Dermis microvascular lymphatic vessel endothelial cell (primary cell): ENCODE measurements at regions not wholly inside any gene's neighbourhood (a gene's known extent, or its start where the extent isn't known, plus 50 kb on each side); places are given as distances from the start of the nearest gene placed in this dataset.

Experiments
- DNase-seq, 2 donors: peaks; one replicate each; pipeline versions ENCODE4 v3.0.0 to v3.0.0-alpha.2; 2010; ENCODE audit warnings: low read depth in 2 of 2

DNA sequence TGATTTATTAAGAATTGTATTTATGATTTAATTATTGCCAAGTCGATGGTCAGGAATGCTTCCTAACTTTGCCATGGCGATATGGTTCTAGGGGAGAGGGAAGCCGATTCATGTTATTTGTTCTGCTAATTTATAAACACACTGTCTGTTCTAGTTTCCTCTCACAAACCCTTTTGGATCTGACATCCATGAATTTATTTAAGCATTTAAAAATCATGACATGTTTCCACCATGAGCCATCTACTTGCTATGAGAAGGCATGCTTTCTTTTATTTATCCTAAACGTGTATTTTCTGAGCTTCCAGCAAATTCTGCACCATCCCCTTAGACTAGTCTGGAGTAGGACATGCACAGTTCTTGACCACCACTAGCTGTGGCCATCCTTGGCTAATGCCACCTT is 136.6 kb upstream of the STC2 start:
- no peak for DNase-seq

DNA sequence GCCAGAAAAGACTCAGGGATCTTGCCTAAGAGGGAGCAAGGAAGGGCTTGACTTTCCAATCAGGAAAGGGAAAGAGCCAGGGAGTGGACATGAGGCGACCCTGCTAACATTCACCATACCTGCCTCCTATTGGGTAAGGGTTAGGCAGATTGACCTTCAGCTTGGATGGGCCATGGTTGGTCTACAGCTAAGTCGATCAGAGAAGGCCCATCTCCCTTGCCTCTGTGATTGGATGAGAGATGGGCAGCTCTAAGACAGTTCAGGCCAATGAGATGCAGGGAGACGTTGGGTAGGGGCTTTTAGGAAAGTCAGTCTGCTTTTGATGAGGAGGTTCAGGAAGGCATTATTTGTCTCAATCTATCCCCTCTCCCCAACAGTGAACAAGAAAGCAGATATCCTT is 135.0 kb upstream of the STC2 start:
- no peak for DNase-seq

DNA sequence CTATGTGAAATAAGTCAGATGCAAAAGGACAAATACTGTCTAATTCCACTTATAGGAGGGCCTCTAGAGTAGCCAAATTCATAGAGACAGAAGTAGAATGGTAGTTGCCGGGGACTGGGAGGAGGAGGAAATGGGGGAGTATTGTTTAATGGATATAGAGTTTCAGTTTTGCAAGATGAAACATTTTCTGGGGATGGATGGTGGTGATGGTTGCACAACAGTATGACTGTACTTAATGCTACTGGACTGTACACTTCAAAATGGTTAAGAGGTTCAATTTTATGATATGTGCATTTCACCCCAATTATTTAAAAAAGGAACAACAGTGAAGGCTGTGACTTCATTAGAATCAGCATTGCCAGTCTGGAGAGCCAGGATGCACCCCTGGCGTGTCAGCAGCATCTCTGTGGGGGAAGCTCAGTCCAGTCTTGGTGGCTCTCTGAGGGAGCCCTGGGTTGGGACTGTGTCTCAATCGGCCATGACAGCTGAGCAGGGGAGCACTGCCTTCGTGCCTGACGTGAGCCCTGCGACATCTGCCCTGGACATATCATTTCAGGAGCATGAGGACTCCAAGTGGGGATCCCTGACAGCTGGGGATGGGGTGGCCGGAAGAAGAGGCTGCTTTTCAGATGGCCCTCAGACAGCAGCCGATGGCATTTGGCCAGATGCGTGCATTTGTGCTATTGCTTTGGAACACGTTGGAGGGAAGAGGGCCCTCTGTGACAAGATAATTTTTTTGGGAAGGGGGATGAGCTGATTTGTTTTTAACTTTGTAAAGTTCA is 130.8 kb upstream of the STC2 start:
- no peak for DNase-seq

DNA sequence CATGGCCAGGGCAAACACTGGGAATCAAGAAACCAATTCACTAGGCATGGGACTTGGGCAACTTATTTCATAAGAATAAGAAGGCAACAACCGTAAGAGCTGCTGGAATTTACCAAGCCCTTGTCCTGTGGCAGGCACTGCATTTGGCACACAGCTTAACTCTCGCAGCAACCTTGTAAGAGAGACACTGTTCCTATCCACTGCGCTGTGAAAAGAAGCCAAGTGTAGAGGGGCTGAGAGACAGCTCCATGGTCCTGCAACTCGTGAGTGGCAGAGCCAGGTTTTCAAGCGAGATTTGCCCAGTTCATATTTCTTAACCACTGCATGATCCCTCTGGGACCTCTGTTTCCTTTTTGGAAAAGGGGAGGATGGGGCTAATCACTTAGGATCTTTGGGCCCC is 129.3 kb upstream of the STC2 start:
- DNase-seq = no peak

DNA sequence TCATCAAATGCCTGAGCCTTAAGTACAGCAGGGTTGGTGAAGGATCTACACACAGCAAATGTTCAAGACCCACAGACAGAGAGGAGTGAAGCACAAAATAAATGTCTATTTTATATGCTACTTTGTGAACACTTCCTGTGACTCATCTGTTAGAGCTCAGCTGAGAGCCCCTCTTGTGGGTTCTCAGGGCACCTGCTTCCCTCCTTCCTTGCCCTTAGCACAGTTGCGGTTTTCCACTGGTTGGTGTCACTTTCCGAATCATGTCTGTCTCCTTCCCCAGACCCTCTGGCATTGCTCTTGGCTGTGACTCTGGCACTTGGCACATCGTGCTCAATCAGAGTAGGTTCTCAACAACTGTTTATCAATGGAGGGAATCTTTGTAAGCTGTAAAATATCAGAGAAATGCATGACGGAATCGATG is 128.5 kb upstream of the STC2 start:
- DNase-seq = peak in 1 of 2 donors; percentile 78

DNA sequence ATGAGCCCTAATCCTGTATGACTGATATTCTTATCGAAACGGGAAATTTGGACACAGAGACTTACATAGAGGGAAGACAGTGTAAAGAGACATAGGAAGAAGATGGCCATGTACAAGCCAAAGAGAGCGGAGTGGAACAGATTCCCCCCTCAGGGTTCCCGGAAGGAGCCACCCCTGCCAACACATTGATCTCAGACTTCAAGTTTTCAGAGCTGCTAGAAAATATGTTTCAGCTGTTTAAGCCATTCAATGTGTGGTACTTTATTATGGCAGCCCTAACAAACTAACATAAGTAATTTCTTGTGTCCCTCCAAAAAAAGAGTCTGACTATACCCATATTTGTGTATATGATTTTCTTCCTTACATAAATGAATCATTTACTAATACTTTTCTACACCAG is 128.0 kb upstream of the STC2 start:
- DNase-seq = no peak

DNA sequence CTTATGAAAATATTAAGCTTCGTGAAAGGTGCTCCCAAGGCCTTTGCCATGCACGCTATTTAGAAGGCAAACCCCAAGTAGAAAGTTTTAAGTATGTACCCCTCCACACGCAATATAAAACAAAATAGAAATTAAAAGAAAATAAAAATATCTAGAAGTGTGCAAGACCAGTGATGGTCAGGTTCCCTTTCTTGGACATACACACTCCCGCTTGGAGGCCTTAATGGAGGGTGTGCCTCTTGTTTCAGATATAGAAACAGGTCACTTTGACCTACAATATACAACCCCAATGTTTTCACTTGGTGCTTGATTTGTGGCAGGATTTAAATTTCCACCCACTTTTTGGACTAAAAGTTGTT is 127.4 kb upstream of the STC2 start:
- no peak for DNase-seq

DNA sequence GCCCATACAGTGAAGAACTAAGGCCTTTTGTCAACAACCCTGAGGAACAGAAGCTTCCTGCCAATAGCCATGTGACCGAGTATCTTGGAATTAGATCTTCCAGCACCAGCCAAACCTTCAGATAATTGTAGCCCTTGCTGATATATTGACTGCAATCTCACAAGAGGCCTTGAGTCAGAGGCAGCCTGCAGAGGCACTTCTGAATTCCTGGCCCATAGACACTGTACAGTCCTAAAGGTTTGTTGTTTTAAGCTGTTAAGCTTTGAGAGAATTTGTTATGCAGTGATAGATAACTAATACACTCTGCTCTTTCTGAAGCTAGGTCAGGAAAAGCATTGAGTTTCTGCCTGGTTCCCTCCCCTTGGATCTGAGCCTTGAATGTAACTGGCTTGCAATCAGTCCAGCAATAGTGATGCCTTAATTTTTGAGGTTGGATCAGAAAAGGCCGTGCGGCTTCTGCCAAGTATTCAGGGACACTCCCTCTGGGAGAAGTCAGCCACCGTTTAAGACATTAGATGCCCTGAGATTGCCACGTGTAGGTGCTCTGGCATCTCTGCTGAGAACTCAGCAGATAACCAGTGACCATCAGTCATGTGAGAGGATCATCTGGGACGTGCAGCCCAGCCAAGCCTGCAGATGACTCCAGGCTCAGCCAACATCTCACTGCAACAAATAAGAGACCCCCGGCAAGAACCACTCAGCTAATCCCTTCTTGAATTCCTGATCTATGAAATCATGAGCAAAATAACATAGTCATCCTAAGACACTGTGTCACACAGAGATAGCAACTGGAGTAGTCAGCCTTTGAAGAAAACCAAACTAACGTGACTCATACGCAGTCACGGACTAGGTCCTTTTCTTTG is 126.8 kb upstream of the STC2 start:
- DNase-seq = peak in 1 of 2 donors; percentile 77

DNA sequence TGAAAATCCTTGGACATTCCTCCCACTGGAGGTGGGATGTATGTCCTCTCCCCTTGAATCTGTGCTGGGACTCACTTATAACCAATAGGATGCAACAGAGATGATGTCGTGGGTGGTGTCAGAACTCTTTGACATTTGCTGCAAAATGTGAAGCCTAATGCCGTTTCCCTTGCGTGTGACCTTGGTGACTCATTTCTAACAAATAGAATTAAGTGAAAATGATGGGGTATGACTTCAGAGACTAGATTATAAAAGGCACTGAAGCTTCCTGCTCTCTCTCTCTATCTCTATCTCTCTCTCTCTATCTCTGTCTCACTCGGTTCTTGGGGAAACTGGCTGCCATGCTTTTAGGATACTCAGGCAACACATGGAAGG is 126.1 kb upstream of the STC2 start:
- DNase-seq = peak; percentile 16 to 24

DNA sequence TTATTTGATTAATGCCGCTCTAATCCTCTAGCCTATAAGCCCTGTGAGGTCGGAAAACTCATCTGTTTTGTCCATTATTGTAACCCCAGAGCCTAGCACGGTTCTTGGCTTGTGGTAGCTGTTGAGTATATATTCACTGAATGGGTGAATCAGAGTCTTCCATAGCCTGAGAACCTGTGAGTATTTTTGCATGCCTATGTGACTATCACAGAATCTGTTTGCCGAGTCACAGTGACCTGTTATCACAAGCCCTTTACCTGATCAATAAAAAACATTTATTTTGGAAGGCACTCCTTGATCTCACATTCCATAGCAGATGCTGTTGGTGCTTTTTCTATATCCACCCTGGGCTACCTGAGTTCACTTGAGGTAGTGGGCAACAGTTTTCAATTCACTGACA is 125.0 kb upstream of the STC2 start:
- DNase-seq = no peak

DNA sequence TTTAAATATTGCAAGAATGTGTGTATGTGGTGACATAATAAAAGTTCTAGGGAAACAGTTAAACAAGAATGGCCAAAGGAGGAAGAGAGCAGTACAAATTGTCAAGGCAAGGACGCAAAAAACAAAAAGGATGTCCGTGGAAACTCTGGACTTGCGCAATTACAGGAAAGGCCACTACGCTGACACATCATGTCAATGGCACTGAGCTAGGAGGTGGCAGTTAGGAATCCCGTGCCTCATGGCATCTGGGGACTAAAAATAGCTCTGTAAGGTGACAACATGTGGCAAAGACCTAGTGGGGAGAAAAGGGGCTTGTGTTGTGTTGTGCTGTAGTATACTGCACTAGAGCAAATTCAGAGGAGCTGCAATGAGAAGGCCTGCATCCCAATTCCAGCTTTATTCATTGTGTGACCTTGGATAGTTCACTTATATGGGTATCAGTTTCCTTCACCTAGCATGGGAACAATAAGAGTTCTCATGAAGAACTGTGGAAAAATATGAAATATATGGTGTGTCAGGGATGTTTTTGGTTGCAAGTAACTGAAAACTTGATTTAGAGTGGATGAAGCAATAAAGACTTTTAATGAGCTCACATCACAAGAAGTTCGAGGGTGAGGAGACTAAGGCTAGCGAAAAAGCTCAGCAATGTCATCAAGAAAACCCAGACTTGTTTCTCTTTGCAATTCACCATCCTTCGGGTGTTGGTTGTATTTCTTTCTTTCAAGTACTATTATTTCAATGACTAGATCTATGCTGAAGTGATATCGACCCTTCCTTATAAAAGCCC is 124.1 kb upstream of the STC2 start:
- peak; percentile 73 to 88 for DNase-seq

DNA sequence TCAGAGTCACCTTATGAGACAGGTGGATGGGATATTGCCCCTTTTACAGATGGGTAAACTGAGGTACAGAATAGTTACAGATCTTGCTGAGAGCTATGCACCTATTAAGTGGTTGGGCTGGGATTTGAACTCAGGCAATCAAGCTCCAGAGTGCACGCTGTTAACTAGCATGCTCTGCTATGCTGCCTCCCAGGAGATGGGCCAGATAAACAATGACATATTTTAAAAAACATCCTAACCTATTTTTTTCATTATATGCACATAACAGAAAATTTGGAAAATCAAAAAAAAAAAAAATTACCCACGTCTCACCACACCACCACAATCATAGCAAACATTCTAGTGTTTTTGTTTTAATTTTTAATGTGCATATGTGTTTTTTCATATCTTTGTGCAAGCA is 123.4 kb upstream of the STC2 start:
- DNase-seq = no peak

DNA sequence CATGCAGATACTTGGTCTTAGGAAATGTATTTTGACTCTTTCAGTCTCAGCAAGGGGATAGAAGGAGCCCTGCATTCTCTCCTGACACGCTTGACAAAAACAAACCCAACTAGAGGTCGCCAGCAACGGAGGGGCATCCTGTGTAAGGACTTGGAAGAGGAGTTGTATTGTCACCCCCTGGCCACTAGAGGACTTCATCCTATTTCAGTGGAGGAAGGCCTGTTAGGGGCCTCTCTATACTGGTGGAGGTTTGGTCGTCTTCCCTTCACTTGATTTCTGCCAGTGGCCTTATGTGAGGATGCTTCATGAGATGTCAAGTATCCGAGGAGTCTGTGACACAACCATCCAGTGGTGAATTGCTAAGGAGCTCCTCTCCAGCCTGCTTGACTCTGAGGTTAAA is 122.8 kb upstream of the STC2 start:
- DNase-seq = peak in 1 of 2 donors; percentile 26

DNA sequence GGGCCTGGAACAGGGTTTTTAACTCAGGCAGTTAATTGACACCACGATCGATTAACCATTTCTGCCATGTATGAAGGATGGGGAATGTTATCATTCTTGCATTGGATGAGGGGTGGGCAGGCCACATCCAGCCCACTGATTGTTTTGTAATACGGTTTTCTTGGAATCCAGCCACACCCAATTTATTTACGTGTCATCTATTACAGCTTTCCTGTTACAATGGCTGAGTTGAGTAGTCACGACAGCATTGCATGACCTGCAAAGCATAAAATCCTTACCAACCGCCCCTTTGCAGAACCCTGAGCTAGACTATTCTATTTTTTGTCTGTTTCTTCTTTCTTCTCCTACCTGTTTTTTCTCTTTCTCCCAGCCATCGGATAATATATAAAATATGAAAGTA is 122.0 kb upstream of the STC2 start:
- DNase-seq = no peak

DNA sequence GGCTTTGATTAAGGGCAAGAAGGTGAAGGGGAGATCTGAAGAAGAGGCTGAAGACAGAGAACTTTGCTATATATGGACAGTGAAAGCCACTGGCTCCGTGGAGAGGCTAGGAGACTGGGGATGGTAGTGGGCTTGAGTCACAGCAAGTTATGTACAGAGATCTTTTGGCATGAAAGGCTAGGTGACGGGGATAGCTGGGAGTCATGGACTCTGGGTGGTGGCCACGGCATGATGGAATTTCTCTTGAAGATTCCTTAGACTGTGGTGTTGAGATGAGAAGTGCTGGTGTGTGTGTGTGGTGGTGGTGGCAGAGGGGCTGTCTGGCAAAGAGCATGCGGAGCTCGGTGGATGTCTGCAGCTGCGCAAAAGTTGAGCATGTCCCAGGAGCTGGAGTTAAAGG is 120.6 kb upstream of the STC2 start:
- DNase-seq = no peak

DNA sequence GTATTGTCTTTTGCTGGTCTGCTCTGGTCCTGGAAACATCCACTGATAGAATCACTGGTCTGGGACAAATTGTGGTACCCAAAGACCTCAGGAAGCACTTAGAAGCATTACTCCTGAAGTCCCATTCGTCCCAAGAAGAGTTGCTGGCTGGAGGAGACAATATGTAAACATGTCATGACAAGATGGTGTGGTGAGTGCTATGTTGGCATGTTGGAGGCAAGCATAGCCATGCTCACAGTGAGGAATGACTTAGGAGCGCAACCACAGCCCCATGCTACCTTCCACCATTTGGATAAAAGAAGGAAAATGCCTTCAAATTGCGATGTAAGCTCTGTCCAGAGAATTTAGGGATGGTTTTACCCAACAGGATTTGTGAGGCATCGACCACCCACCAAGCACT is 115.8 kb upstream of the STC2 start:
- DNase-seq = no peak

DNA sequence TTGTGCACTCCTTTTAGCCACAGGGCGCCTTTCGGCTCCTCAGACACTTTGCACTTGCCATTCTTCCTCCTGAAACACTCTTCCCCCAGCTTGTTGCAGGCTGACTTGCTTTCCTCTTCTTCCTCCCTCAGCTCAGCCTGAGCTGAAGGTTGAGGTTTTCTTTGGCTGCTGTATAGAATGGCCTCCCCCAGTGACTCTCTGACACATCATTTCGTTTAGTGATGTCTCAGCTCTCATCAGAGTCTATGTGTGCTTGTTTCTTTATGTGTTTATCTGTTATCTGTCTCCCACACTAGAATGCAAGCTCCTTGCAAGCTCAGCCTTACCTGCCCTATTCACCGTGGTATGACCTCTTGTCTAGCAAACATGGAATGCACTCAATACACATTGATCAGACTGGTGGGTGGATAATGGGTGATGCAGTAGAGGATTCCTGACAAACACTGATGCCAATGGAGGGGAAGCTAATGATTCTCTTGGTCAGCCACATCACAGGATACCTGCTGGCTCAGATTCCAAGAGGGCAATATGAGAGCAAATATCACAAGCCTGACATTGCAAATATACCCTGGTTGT is 112.9 kb upstream of the STC2 start:
- no peak for DNase-seq

DNA sequence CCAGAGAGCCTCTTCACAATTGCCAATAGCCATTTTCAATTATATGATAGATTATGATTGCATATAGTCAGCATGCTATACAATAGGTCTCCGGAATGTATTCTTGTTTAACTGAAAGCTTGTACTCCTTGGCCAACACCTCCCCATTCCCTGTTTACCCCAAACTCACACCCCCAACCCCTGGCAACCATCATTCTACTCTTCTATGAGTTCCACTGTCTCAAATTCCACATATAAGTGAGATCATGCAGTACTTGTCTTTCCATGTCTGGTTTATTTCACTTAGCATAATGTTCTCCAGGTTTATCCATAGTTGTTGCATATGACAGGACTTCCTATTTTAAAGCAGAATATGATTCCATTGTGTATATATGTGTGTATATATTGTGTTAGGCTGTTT is 110.7 kb upstream of the STC2 start:
- no peak for DNase-seq

DNA sequence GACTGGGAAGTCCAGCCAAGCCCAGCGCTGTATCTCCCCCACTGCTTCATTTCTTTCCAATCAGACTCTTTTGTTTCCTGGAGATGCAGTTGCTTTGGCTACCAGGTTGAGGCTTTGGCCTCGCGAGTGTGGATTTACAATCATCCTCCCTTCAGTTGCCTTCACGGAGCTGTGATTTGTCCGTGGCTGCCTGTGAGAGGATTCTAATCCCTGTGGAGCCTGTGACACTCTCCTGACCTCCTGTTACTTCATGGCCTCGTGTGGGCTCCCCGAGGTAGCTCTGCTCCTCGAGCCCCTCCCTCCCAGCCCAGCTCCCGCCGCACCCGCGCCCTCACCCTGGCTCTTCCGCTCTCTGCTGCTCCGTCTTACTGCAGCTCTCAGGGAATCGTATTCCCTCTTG is 107.2 kb upstream of the STC2 start:
- no peak for DNase-seq

DNA sequence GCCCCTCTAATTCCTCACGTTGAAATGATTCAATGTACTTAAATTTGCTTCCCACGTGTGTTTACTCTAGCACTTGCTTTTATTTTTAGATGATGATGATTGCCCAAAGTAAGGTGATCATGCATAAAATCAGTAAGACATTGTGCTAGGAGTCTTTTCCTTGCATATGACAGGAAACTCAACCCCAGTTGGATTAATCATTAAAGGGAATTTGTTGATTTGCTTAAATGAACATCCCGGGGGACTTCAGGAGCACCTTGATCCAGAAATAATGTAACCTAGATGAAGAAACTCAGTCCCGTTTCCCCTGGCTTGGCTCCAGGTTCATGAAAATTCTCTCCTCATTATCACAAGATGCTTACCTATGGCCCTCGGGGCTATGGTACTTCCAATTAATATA is 106.1 kb upstream of the STC2 start:
- no peak for DNase-seq

DNA sequence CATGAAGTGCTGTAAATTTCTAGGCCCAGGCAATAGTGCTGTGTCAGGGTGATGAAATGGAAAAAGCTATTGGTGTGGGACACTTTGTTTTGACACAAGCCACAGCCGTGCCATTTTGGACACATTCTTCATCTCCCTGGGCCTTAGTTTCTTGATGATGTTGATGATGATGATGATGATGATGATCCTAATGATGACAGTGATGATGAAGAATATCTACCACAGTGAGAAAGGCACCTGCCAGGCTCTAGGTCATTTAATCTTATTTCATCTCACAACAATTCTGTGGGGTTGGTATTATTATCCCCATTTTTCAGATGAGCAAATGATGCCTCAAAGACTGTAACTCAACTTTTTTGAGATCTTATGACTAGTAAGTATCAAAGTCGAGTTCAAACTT is 102.2 kb upstream of the STC2 start:
- no peak for DNase-seq
